Gastrocnemius medialis (tissue), 4 donors: ENCODE measurements at regions not wholly inside any gene's neighbourhood (a gene's known extent, or its start where the extent isn't known, plus 50 kb on each side); places are given as distances from the start of the nearest gene placed in this dataset.

Source experiments
- POLR2A ChIP-seq, 2 donors: fragments of 450-650 bp; IDR thresholded peaks; one replicate each; pipeline ENCODE4 v1.6.1; 2017; ENCODE audit warnings: antibody characterized with exemption in 2 of 2, mild to moderate bottlenecking in 2 of 2, moderate library complexity in 2 of 2
- TF ChIP-seq, protein P1 (sequence below), 5 experiments: fragments of 450-650 bp in 3 of 5; fragments of 200-600 bp in 2 of 5; sonication (generic) in 2 of 5; IDR thresholded peaks in 4 of 5; conservative IDR thresholded peaks in 1 of 5; 1 replicate in 4 of 5; 2 replicates in 1 of 5; pipeline ENCODE4 v1.5.1; 2016 to 2019; ENCODE audit warnings: antibody characterized with exemption in 5 of 5, mild to moderate bottlenecking in 3 of 5, moderate library complexity in 3 of 5

- TF ChIP-seq, protein P1, sequence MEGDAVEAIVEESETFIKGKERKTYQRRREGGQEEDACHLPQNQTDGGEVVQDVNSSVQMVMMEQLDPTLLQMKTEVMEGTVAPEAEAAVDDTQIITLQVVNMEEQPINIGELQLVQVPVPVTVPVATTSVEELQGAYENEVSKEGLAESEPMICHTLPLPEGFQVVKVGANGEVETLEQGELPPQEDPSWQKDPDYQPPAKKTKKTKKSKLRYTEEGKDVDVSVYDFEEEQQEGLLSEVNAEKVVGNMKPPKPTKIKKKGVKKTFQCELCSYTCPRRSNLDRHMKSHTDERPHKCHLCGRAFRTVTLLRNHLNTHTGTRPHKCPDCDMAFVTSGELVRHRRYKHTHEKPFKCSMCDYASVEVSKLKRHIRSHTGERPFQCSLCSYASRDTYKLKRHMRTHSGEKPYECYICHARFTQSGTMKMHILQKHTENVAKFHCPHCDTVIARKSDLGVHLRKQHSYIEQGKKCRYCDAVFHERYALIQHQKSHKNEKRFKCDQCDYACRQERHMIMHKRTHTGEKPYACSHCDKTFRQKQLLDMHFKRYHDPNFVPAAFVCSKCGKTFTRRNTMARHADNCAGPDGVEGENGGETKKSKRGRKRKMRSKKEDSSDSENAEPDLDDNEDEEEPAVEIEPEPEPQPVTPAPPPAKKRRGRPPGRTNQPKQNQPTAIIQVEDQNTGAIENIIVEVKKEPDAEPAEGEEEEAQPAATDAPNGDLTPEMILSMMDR (IDR thresholded peaks at IDR 0.05 in 4 of 5, conservative IDR thresholded peaks at IDR 0.05 in 1 of 5), result no peak
- TF ChIP-seq POLR2A (IDR thresholded peaks at IDR 0.05), result no peak
These were observed 188.3 kb downstream of the KLF12 start for GRCh38 chr13:73945871-73946270.
